ENCODE measurements at regions not wholly inside any gene's neighbourhood (a gene's known extent, or its start where the extent isn't known, plus 50 kb on each side); places are given as distances from the start of the nearest gene placed in this dataset.

DNA sequence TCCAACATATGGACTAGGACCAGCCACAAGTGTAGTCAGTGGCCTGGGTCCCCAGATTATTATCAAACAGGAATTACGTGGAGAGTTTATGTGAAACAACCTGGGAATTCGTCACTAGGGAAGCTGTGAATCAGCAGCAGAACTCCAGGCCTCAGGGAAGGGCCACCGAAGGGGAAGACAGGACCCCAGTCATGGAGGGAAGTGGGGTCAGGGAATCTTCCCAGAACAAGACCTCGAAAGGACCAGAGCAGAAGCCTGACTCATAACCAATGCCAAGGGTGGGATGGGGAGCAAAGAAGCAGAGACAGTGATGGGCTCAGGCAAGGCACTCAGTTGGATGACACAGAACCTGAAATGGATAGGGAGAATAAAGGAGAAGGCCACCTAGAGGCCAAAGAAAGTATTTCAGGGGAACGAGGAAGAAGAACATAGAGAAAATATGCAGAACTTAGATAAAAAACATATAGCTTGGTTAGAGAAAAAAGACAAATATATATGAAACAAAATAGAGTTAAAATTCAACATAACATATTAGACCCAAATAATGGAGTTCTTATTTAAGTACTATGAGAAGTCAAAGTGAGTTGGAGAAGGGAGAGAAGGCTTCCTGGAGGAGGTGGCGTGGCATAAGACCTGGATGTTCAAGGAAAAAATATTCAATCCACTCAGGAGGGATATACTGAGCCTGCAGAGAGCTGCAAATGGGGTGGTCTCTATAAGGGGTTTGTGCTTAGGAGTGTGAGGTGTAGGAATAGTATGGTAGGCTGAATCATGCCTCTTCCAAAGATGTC, 66.7 kb upstream of the CAST start:
- DNase-seq = no peak

DNA sequence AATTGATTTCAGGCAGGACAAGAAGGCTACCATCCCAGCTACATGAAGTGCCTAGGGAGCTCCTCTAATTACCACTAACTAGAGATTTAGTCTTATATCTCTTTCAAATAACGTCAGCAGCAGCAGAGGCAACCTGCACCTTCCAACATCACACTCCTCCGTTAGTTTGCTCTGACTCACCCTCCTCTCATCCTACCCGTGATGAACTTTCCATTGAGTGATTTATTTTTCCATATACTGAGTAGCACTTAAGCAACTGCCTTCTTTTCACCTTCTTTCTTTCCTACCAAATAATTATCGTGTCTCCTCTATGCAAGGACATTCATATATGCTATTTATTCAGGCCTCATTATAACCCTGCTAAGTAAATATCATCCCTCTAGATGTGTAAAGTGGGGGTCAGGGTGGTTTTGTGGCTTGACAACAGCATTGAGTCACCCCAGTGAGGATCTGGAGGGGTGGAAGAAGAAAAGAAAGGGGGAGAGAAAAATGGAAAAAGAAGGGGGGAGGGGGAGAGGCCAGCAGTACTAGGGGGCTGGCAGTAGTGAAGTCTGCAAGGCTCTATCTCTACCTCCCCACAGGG, 64.6 kb upstream of the CAST start:
- peak; percentile 20 for DNase-seq

DNA sequence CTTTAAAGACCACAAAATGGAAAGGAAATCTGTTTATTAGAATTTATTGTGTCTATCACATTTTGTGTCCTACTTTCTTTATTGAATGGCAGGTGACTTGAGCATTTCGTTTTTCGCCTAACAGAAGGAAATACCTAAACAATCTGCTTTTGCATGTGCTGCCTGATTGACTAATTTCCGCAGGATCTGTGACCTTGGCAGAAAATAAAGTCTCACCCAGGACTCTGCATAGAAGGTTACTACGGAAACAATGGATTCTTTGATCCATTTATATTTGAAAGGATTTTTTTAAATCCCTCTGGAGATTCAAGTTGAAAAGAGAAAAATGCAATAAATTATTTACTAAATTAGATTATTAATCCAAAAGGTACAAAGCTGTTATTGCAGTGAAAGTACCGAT, 61.0 kb upstream of the CAST start:
- DNase-seq = no peak

DNA sequence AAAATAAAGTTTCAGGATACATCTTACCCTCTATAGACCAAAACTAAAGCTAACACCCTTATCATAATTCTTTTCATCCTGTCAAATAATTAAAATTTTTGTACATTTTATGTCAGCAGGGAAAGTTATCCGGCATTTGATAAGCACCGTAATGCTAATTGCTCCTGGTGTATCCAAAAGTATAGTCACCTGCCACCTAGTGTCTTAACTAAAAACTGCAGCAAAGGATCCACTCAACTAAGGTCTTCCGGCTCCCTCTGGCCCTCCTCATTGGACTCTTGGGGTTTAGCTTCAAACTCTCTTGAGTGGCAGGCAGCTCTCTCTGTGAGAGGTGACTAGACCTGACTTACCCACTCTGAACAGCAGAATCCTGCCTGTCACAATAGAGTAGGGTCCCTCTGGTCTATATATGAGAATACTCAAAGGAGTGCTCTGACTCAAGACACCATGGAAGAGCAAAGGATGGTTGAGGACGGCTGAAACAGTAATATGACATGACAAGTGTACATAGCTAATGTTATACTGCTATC, 60.4 kb upstream of the CAST start:
- peak; percentile 69 for DNase-seq

DNA sequence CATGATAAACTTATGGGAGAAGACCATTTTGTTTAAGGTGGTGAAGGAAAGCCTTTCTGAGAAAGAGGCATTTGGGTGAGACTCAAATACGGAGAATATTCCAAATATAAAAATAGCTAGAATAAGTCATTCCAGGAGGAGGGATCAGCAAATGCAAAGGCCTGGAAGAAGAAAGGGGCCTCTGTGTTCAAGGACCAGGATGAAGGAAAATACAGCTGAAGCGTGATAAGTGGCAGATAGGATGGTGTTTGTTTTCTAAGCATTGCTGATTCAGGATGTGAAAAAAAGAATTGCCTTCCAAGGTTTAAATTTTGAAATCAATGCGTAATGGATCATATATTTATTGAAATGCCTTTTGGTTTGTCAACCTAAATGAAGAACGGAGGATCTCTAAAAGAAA, 59.4 kb upstream of the CAST start:
- DNase-seq = no peak

DNA sequence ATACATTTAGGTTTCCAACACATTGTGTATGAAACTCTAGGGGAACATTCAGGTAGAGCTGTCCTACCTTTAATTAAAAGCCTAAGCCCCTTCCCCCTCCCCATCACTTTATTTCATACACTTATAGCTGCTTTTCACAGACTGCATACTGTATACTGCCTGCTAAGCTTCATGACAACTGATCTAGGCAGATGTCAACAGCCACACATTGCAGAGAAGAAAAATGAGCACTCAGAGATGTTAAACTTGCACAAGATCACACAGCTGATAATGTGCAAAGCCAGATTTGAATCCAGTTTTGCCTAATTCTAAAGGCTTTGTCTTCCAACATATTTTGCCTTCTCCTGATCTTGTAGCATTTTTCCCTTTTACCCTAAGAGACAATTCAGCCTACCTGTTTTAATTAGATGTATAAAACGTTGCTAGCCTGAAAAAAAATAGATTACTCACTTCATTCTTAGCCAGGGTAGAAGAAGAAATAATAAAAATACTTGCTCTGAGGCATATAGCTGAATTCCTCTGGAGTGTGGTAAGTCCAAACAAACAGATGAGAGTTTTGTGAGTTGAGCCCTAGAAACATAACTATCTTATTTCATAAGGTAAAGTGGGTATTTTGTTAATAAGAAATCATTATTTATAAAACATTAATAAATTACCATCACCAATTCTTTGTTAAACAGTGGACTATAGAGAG, 56.9 kb upstream of the CAST start:
- DNase-seq = no peak

DNA sequence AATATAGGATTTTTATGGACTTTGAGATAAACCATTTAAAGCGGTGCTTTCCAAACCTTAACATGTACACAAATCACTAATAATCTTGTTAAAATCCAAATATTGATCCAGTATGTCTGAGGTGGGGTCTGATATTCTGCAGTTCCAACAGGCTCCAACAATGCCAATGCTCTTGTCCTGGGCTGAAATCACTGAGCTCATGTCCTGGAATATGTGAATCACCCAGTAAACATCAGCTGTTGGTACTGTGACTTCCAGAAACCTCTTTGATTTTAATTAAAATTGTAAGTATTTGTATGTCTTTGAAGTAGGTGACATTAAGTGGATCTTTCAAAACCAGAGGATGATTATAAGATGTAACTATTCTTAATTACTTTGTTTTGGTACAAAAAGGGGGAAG, 52.8 kb upstream of the CAST start:
- no peak for DNase-seq

DNA sequence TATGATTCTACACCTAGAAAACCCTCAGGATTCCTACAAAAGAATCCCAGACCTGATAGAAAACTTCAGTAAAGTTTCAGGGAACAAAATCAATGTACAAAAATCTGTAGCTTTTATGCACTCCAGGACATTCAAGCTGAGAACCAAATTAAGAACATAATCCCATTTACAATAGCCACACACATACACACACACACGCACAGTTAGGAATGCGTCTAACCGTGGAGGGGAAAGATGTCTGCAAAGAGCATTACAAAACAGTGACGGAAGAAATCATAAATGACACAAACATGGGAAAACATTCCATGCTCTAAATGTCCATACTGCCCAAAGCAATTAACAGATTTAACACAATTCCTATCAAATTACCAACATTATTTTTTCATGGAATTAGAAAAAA, 51.4 kb upstream of the CAST start:
- DNase-seq = no peak

DNA sequence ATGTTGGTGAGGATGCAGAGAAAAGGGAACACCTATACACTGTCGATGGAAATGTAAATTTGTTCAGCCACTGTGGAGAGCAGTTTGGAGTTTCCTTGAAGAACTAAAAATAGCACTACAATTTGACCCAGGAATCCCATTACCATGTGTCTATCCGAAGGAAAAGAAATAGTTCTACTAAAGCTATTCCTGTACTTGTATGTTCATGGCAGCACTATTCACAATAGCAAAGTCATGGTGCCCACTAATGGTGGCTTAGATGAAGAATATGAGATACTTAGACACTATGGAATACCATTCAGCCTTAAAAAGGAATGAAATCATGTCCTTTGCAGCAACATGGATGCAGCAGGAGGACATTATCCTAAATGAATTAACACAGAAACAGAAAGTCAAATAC, 50.2 kb upstream of the CAST start:
- no peak for DNase-seq

Data from COR-L47 (cell line).